GM06990 (cell line): ENCODE measurements at regions not wholly inside any gene's neighbourhood (a gene's known extent, or its start where the extent isn't known, plus 50 kb on each side); places are given as distances from the start of the nearest gene placed in this dataset.

ENCODE experiments used
- DNase-seq: peaks from one replicate; pipeline ENCODE4 v3.0.0-alpha.2; 2011; ENCODE audit not compliant: insufficient read length; ENCODE audit errors: extremely low read depth
- H3K27me3 ChIP-seq: replicated peaks from 2 replicates; pipeline ENCODE4 v1.6.0; 2011; ENCODE audit warnings: low read length; ENCODE audit not compliant: control insufficient read depth, insufficient read depth
- H3K36me3 ChIP-seq: 2 replicates; pipeline ENCODE4 v1.5.1; 2011; ENCODE audit warnings: low read length; ENCODE audit not compliant: control insufficient read depth, insufficient read depth
- H3K4me3 ChIP-seq: replicated peaks from 2 replicates; pipeline ENCODE4 v1.5.1; 2011; ENCODE audit warnings: low read depth, mild to moderate bottlenecking, control low read depth, low read length
- CTCF ChIP-seq: IDR thresholded peaks from 2 replicates; pipeline ENCODE4 v1.5.1; 2011; ENCODE audit warnings: low read length, control low read depth, mild to moderate bottlenecking, inconsistent platforms; ENCODE audit not compliant: insufficient read depth, poor library complexity, severe bottlenecking

GRCh38 chr6:121839896-121840295 is 404.4 kb downstream of the GJA1 start:
- no peak for TF ChIP-seq CTCF
- DNase-seq, result no peak
- Histone ChIP-seq H3K36me3 (no peaks in the 10 kb centered on the region), H3K4me3 (no peak overlapping the region), H3K27me3 (no peaks in the 10 kb centered on the region)

- no peak for TF ChIP-seq CTCF
- H3K4me3 ChIP-seq, result no peak overlapping the region
- H3K36me3 ChIP-seq, result no peaks in the 10 kb centered on the region
- H3K27me3 ChIP-seq, result no peaks in the 10 kb centered on the region
- DNase-seq, result no peak
These were observed 409.5 kb downstream of the GJA1 start for GRCh38 chr6:121844898-121845297.

- H3K4me3 ChIP-seq, result no peak overlapping the region
- TF ChIP-seq CTCF, result no peak
- no peak for DNase-seq
- no peaks in the 10 kb centered on the region for H3K27me3 ChIP-seq
- H3K36me3 ChIP-seq, result no peaks in the 10 kb centered on the region
These were observed 412.5 kb downstream of the GJA1 start for GRCh38 chr6:121847806-121848522.

GRCh38 chr6:121848523-121849255 is 413.2 kb downstream of the GJA1 start:
- no peaks in the 10 kb centered on the region for H3K36me3 ChIP-seq
- DNase-seq, result no peak
- no peak overlapping the region for H3K4me3 ChIP-seq
- TF ChIP-seq CTCF, result no peak
- no peaks in the 10 kb centered on the region for H3K27me3 ChIP-seq

GRCh38 chr6:121849477-121849876 is 414.0 kb downstream of the GJA1 start:
- Histone ChIP-seq H3K36me3 (no peaks in the 10 kb centered on the region), H3K4me3 (no peak overlapping the region), H3K27me3 (no peaks in the 10 kb centered on the region)
- no peak for DNase-seq
- peak; percentile 74 for TF ChIP-seq CTCF
